GM20431 (cell line): ENCODE measurements at regions not wholly inside any gene's neighbourhood (a gene's known extent, or its start where the extent isn't known, plus 50 kb on each side); places are given as distances from the start of the nearest gene placed in this dataset.

Experiments
- in situ Hi-C: fragments of 300-500 bp; cut with MseI, MboI; formaldehyde crosslinking; loops from one replicate; pipeline ENCODE4 v1.15.0; 2020; ENCODE audit warnings: low sequenced_read_pairs; ENCODE audit not compliant: unreplicated experiment

DNA sequence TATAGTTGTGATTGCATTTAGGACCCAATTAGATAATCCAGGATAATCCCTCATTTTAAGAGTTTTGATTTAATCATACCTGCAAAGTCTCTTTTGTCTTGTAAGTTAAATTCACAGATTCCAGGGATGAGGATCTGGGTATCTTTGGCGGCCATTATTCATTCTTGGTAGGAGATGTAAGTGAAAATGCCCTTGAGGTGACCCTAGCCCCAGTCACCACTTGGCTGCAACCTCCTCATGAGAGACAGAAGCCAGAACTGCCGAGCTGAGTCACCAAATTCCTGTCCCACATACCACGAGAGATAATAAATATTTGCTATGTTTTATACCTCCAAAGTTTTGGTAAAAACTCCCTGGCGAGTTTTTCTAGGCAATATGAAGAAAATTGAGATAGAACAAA, 389.4 kb downstream of the RFC3 start:
- in situ Hi-C loops = no loop called here

DNA sequence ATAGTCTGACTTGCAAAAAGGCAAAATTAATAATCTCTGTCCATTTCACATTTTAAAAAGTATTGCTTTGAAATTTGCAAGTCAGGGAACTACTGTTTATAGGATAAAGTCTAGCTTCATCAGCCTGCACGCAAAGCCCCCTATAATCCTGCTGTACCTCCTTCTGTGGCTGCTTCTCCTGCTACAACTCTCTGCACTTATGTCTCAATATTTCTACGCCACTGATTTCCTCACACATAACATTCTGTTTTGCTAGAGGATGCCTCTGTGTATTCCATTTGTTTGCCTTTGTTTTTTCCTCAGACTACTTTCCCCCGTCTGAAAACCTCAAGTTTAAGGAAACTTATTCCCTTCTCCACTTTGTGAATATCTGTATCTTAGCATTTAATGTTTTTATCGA, 389.9 kb downstream of the RFC3 start:
- in situ Hi-C loops = no loop called here

DNA sequence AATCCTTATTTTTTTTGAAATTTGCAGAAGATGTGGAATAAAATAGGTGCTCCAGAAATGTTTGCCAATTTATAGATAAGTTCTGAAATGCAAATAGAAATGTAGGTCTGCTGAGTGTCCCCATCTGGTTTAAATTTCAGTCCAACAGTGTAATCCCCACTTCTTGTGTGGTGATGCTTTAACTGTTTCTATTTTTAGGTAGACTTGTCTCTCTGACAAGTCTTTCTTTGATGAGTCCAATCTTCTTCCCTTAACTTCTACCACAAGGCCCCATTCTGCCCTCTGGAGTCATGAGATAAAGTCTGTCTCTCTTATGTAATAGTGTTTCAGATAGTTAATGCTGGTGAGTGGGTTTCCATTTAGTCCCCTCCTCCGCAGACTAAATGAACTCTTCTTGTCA, 390.4 kb downstream of the RFC3 start:
- in situ Hi-C loops = no loop called here

DNA sequence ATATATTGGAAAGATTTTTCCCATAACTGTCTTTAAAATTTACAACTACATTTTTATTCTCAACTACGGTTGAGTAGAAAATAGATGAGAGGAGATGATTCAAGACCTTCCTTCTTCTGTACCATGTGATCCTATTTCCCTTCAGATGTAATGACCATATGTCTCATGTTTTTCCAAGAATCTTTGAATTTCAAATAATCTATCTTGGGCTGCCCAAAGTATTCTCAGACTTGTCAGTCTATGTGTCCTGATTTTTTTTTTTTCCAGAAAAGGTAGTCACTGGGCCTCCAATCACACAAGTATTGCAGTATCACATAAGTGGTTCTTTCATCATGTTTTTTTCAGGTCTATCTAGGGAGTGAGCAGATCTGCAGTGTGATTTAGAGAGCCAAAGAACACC, 392.4 kb downstream of the RFC3 start:
- in situ Hi-C loops = no loop called here

DNA sequence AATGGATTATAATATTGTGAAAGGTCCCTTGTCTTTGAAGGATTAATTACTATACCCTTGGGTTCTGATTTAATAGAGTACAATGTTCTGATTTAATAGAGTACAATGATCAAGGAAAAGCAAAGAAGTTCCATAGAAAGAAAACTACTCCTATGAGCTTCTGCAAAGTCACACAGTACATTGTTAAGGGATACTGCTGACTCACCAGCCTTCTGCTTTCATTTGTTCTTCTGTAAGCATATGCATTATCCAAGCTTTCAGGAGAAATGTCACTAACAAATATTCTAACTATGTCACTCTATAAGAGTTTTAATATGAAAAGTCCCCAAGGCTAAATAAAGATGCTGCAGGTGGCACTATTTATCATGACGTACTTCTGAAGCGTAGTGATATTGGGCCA, 396.7 kb downstream of the RFC3 start:
- in situ Hi-C loops = no loop called here

DNA sequence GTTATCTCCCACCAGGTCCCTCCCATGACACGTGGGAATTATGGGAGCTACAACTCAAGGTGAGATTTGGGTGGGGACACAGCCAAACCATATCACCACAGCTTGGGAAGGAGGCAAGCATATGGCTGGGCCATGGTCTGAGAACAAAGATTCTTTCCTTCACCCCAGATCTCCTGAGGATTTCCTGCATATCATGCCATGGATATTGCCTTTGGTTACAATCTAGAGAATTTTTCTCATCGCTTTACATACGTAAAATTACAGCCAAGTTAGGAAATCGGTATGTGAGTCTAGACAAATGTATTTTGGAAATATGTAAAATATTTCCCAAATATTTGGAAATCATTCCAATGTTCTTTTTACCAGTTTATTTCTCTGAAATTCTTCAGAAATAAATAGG, 398.3 kb downstream of the RFC3 start:
- in situ Hi-C loops = no loop called here

DNA sequence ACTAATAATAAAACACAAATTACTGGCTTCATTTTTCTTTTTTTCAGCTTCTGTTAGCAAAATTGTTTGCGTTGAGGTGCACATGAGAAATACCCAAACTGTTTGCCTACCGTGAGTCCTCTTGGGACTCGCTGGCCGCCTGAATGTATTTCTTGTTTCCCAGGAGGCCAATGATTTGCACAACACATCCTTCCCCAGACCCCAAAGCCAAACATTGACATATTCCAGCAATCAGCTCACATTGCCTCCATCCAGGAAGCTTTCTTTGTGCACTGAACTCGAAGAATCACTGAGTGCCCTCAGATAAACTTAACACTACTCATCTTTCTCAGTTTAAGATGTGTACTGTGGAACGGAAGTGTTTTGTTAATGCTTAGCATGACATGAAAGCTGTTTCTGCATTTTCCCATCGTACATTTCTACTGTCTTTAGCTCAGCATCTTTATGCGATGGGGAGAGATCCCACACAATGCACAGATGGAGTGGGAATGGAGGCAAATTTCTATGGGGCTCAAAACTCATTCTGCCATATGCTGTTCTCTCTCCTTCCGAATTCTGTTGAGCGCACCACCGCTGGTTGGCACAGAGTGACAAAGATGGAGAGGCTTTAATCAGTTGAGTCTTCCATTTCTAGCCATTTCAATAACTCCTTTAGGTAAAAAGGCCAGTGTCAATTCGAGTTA, 399.5 kb downstream of the RFC3 start:
- in situ Hi-C loops = no loop called here

DNA sequence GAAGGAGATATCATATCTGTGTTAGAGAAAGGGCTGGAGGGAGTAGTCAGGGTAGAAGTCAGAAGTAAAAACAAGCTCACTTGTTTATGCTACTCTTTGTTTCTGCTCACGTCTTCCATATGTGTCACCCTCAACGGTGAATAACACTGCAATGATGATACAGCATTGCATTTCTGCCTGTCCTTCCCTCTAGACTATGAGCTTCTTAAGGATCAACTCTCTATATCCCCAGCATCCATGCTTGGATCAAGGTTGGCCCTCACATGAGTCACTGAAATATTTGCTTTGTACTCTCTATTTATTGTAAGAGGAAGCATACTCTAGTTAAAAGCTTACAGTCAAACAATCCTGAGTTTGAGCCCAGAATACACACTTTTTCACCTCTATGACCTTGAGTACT, 406.0 kb downstream of the RFC3 start:
- in situ Hi-C loops = no loop called here

DNA sequence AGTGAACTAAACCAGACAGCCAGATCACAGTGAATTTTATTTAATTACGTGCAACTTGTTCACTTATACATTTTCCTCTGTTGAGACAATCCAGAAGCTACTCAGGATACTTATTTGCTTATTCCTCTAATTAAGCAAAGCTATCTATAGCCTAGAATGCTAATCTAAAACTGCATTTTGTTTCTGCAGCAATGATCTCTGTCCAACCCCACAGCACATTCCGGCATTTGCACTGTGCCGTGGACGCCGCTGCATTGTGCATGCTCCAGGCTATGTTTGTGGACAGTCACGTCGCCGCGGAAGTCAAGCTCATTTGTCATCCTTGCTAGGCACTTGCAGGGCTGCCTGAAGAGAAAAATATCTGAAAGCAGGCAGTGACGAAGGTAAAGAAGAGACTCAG, 406.9 kb downstream of the RFC3 start:
- in situ Hi-C loops = no loop called here

DNA sequence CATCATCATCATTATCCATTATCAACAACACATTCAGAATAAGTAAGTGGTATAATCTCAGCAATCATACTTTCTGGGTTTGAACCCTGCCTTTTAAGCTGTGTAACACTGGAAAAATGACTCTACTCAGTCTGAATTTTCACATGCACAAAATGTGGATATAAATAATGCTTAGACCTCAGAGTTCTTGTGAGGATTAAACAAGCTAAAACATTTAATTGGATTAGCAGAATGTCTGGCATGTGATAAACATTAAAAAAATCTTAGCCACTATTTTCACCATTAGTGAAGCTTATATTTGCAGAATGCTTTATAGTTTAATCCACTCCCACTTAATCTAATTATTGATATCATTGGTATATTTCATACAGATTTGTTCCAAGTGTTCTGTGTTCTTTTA, 412.3 kb downstream of the RFC3 start:
- in situ Hi-C loops = no loop called here

DNA sequence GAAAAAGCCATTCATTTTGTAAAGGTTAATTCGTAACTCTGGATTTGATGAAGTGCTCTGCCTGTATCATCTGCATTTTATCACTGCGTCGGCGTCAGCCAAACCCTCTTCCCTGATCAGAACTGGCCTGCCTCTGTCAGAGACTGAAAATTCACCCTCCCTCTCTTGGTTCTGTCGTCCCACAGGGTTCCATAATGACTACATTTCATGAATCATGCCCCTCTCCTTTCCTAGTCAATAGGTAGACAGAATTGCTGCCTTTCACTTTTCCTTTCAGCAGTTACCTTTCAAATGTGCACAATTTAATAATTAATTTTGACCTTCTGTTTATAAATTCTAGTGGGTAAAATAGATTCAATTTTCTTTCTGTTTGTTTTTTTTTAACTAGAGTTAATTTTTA, 423.4 kb downstream of the RFC3 start:
- in situ Hi-C loops = no loop called here

DNA sequence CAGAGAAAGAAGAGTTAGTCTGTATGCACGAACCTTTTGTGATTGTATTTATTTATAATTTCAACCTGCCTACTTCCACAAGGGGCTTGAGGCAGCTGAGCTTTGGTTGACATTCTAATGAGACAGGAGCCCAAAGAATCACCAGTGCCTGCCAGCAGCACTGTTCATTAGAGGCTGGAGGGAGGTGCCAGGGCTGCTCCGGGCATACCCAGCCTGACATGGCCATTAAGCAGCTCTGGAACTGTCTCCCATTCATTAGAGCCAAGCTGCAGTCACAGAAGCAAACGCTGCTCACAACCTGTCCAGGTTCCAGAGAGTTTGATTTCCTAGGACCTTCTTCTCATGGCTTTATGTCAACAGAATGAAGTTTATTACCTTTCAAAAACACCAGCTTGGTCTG, 425.5 kb downstream of the RFC3 start:
- in situ Hi-C loops = no loop called here

DNA sequence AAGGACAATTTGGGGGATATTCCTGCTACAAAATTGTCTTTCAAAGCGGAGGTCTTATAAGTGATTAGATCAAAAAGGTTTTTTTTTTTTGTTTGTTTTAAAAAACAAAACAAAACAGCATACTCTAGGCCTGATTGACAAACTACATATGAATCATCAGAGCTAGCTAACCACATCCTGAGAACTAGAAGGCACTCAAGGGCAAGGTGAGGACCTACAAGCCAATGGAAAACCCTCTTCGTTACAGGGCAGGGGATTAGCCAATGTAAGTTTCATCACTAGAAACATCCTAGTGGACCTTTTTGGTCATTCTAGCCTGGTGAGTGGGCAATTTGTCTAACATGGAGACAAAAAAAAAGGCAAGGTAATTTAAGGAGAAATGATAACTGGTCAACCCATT, 428.6 kb downstream of the RFC3 start:
- in situ Hi-C loops = no loop called here

DNA sequence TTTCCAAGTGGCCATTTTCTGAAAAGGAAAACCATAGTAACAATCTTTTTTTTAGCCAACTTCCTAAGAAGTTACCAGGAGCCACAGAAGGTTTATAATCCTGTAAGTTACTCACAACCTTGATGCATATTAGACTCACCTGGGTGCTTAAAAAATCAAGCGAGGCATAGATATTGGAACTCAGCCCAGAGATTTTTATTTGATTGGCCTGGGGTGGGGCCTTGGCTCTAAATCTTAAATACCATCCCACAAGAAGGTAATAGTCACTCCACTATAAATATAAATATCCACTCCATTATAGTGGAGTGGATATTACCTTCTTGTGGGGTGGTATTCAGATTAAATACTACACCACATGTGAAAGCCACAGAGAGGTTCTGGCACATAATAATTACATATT, 429.6 kb downstream of the RFC3 start:
- in situ Hi-C loops = no loop called here

DNA sequence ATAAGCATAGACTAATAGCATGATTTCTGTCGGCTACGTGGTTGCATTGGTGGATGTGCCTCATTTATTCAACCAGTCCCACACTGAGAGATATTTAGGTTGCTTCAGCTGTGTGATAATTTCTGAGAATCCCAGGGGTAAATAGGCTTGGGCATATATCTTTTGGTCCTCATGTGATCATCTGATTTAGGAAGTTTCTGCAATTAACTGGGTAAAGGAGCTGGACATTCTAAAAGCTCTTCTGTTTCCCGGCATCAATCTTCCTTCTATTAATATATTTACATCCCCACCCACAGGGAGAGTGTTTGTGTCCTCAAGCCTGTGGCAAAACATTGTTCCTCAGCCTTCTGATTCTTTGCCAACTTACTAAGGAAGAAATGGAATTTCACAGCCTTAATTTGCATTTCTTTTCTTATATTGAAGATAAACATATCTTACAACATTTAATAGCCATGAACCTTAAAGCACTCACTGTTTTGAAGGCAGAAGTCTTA, 431.6 kb downstream of the RFC3 start:
- in situ Hi-C loops = no loop called here

DNA sequence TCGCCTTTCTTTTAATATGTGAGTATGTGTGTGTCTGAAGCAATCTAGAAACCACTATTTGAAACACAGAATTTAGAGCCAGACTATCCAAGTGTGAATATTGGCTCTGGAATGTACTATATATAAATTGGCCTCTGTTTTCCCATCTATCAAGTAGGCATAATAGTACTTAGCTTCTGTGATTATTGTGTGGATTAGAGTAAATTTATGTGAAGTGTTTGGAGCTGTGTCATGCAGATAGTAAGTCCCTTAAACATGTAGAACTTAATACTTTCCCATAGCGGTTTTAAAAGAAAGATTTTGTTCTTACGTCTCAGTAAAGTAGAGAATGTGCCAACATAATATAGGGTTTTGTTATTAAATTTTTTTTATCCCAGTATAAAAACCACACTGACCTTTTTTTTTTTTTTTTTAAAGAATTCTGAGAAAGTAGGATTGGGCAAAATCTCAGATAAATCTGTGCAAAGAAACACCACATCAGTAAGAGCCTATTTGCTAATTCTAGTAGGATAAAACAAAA, 432.3 kb downstream of the RFC3 start:
- in situ Hi-C loops = no loop called here

DNA sequence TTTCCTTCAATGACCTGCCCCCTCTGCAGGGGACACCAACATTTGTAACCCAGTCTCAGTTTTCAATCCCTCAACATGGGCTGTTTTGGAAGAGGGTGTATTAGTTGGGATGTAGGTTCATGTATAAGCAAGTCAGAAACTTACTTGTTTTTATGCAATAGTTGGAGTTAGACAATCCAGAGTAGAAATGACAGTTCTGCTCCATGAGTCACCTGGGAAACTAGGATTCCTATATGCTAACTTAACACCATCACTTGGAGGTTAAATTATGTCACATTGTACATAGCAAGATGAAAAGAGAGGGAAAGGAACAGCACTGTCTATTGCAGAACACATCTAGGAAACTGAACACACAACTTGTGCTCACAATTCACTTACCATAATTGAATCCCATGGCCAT, 436.4 kb downstream of the RFC3 start:
- in situ Hi-C loops = no loop called here

DNA sequence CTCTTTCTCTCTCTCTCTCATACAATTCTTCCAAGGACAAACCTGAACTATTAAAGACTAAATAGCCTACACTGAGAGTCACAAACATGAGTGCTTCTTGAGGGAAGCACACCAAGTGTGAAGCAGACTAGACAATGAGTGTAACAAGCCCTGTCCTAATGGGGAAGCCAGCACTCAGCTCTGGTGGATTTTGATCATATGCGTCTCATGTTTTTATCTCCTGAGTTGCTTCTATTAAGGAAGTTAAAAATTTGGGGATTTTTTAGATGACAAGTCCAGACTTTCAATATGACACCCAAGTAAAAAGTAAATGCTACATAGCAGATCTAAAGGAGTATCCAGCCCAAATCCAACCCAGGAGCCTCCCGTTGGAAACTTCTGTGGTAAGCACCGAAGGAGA, 437.8 kb downstream of the RFC3 start:
- in situ Hi-C loops = no loop called here

DNA sequence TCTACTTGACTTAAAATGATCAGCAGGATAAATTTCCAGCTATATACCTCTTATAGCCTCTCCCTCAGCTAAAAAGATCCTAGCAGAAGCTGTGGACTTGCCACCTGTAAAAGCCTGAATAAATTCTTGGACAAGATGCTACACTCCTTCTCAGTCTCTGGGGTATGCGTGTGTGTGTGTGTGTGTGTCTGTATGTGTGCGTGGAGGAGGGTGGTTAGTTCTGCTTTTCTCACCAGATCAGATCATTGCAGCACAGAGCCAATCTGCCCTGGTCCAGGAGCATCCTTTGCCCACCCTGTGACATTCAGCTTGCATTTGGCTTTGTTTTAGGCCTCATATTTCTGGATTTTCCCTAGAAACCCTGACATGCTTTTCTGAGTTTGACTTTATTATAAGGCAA, 438.3 kb downstream of the RFC3 start:
- in situ Hi-C loops = no loop called here

DNA sequence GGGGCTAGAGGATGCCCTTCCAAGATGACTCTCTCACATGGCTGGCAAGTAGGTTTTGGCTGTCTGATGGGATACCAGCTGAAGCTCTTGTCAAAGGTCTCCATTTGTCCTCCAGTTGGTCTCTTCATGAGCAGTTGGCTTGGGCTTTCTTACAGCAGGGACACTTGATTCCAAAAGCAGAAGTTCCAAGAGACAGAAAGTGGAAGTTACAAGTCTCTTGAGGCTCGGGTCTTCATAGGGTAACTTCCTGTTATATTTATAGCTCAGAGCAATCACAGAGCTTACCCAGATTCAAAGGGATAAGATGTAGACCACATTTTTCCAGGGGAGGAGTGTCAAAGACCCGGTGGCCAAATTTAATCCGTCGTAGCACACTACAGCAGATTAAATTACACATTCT, 440.0 kb downstream of the RFC3 start:
- in situ Hi-C loops = no loop called here

DNA sequence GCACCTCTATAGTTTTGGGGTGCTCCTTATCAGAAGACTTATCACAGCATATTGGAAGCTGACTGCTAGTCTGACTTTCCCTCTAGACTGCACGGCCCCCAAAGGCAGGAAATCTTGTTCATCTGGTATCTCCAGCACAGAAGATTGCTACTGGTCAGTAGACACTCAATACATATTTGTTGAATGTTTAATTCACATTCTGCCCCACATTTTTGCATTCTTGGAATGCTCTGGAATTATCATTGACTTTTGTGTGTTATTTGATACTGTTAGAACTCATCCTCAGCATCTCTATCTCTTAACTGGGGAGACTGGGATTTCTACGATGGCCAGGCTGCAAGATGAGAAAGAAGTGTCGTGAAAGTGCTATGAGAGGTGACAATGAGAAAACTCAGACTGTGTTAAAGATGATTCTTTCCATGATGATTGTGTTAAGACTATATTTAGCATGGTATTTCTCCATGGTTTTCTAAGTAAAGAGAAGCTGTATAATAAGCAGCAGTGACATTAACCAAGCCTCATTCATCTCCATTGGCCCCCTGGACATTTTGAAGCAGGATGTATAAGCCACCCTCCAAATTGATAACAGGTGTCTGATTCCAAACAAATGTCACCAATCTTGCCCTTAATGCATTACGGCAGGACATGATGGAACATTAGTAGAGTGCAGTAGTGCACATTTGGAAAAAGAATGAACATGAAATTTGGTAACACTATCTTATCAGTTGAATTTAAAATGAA, 440.9 kb downstream of the RFC3 start:
- in situ Hi-C loops = no loop called here

DNA sequence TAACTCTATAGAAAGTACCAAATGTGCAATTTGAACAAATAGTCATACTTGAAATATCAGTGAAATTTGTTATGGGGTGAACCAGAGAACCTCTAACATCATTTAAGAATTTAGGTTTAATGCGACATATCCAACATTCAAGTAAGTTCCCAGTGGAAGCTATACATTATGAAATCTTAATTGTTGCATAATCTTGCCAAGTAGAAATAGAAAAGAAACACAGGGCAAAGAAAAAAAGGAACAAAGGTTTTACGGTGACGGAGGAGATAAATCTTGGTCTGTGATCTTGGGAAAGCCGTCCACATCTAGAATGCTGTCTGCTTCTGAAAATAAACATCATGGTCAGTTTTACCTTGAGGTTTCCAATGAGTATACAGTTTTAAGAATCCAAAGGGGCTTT, 445.7 kb downstream of the RFC3 start:
- in situ Hi-C loops = no loop called here
